ENCODE measurements at regions not wholly inside any gene's neighbourhood (a gene's known extent, or its start where the extent isn't known, plus 50 kb on each side); places are given as distances from the start of the nearest gene placed in this dataset.

- TF ChIP-seq CTCF (IDR thresholded peaks at IDR 0.05) = no peak
- no peak for TF ChIP-seq POLR2A (IDR thresholded peaks at IDR 0.05)
- TF ChIP-seq EP300 (IDR thresholded peaks at IDR 0.05) = no peak
These were observed 146.8 kb downstream of the BARX1 start for GRCh38 chr9:93808115-93809029.
